ENCODE measurements at regions not wholly inside any gene's neighbourhood (a gene's known extent, or its start where the extent isn't known, plus 50 kb on each side); places are given as distances from the start of the nearest gene placed in this dataset.
"Not testable (repeated sequence)": the region's sequence is repeated elsewhere in the genome, so short reads cannot be mapped to it uniquely, and the experiment has no call there.

- no peak overlapping the region for H3K4me3 Mint-ChIP-seq
- ATAC-seq (no peak), DNase-seq (no peak)
- H3K27ac Mint-ChIP-seq, result no peak overlapping the region
- peaks cover 13% of the 10 kb centered on the region for H3K4me1 Mint-ChIP-seq
- no peaks in the 10 kb centered on the region for H3K9me3 Mint-ChIP-seq
- no peaks in the 10 kb centered on the region for H3K27me3 Mint-ChIP-seq
- no peaks in the 10 kb centered on the region for H3K36me3 Mint-ChIP-seq (ENCODE audit: low read depth)
Observed at GRCh38 chr17:14745541-14745940, 444.7 kb downstream of the HS3ST3B1 start.

DNA sequence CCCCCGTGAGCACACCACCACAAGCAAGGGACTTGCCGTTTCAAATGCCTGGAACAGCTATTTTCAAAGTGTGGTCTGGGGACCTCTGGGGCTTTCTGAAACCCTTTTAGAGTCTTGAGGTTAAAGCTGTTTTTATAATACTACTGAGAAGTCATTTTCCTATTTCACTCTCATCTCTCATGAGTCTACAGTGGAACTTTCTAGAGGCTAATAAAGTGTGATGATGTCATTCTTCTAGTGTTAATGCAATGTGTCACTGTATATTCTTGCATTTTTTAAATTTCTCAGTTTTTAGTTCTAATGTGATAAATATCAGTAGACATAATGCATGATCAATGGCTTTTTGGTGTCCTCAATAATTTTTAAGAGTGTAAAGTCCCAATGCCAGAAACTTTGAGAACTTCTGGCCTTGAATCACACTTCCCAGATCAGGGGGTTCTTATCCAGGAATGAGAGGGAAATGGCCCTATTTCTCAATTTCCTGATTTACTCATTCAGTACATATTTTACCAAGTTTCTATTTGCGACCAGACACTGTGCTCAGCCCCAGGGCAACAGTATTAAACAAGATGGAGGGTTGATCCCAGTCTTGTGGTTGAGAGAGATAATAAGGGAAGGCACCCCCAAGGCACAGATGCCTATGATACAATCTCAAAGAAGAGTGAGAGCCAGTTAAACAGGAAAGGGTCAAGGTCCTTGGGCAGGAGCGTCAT, 444.0 kb downstream of the HS3ST3B1 start:
- H3K36me3 Mint-ChIP-seq (ENCODE audit: low read depth), result no peaks in the 10 kb centered on the region
- no peak overlapping the region for H3K4me3 Mint-ChIP-seq
- no peaks in the 10 kb centered on the region for H3K9me3 Mint-ChIP-seq
- no peak for DNase-seq
- no peaks in the 10 kb centered on the region for H3K27me3 Mint-ChIP-seq
- no peak overlapping the region for H3K27ac Mint-ChIP-seq
- ATAC-seq, result no peak
- peaks cover 13% of the 10 kb centered on the region for H3K4me1 Mint-ChIP-seq

DNA sequence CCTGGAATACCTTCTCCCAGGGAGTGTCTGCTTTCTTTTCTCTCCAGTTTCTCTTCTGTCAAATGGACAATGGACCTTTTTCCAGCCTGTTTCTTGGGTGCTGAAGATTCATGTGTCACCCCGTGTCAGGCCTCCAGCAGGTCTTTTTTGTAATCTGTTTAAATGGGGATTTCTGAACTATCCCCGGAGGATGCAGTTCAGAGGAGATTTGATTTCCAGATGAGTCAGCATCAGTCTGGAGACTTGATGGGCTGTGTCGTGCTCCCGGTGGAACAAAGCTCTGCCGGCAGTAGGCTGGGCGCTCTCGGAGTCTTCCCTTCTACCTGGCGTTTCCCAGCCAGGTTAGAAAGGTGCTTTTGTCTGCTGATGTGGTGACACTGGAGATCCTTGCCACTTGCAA, 440.6 kb downstream of the HS3ST3B1 start:
- H3K4me3 Mint-ChIP-seq, result no peak overlapping the region
- H3K4me1 Mint-ChIP-seq, result peaks cover 4% of the 10 kb centered on the region
- H3K36me3 Mint-ChIP-seq (ENCODE audit: low read depth), result no peaks in the 10 kb centered on the region
- ATAC-seq, result no peak
- H3K27ac Mint-ChIP-seq, result no peak overlapping the region
- no peaks in the 10 kb centered on the region for H3K27me3 Mint-ChIP-seq
- no peak for DNase-seq
- no peaks in the 10 kb centered on the region for H3K9me3 Mint-ChIP-seq

GRCh38 chr17:14739656-14740431, 439.0 kb downstream of the HS3ST3B1 start:
- Mint-ChIP-seq H3K4me1 (no peaks in the 10 kb centered on the region), H3K36me3 (ENCODE audit: low read depth) (no peaks in the 10 kb centered on the region), H3K9me3 (no peaks in the 10 kb centered on the region), H3K4me3 (no peak overlapping the region), H3K27me3 (no peaks in the 10 kb centered on the region), H3K27ac (no peak overlapping the region)
- ATAC-seq, result no peak
- DNase-seq, result no peak

GRCh38 chr17:14738652-14738988, 437.7 kb downstream of the HS3ST3B1 start:
- no peak overlapping the region for H3K4me3 Mint-ChIP-seq
- no peak overlapping the region for H3K27ac Mint-ChIP-seq
- no peaks in the 10 kb centered on the region for H3K9me3 Mint-ChIP-seq
- H3K36me3 Mint-ChIP-seq (ENCODE audit: low read depth), result no peaks in the 10 kb centered on the region
- H3K4me1 Mint-ChIP-seq, result no peaks in the 10 kb centered on the region
- no peak for DNase-seq
- H3K27me3 Mint-ChIP-seq, result no peaks in the 10 kb centered on the region
- ATAC-seq, result no peak

GRCh38 chr17:14737984-14738651, 437.2 kb downstream of the HS3ST3B1 start:
- no peak overlapping the region for H3K4me3 Mint-ChIP-seq
- H3K36me3 Mint-ChIP-seq (ENCODE audit: low read depth), result no peaks in the 10 kb centered on the region
- no peaks in the 10 kb centered on the region for H3K27me3 Mint-ChIP-seq
- no peak overlapping the region for H3K27ac Mint-ChIP-seq
- ATAC-seq, result no peak
- DNase-seq, result no peak
- no peaks in the 10 kb centered on the region for H3K4me1 Mint-ChIP-seq
- no peaks in the 10 kb centered on the region for H3K9me3 Mint-ChIP-seq

DNA sequence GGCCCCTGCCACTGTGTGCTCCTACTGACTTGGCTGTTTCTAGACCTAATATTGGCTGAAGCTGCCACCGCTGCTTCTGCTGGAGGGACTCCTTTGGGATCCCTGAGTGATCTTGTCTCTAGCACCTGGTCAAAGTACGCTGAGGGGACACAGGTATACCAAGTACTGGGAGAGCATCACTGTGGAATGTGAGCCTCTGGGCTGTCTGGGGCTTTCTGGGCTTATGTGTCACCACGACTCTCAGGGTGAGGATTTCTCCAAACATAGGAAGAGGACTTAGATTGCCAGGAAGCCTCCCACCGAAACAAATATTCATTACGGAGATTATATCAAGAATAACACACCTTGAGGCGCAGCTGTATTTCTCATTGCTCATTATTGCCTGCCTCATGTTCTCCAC, 435.8 kb downstream of the HS3ST3B1 start:
- no peaks in the 10 kb centered on the region for H3K36me3 Mint-ChIP-seq (ENCODE audit: low read depth)
- no peaks in the 10 kb centered on the region for H3K4me1 Mint-ChIP-seq
- H3K27ac Mint-ChIP-seq, result no peak overlapping the region
- H3K4me3 Mint-ChIP-seq, result no peak overlapping the region
- ATAC-seq, result no peak
- DNase-seq, result no peak
- no peaks in the 10 kb centered on the region for H3K9me3 Mint-ChIP-seq
- H3K27me3 Mint-ChIP-seq, result no peaks in the 10 kb centered on the region

DNA sequence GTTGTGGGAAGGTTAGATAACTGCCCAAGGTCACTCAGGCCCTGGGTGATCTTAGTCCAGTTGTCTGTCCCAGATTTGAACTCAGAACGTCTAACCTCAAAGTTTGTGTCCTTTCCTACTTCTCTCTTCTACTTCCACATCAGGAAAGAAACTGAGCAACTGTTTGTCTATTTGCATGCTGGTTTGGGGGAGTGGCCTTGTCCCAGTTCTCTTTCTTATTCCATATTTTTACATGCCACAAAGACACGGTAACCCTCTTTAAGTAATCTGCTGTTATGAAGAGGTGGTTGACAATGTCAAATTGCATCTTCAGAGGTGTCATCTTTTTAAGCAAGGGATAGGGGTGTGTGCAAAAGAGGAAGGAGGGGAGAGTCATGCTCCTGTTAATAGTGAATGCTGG, 432.5 kb downstream of the HS3ST3B1 start:
- no peak overlapping the region for H3K27ac Mint-ChIP-seq
- H3K27me3 Mint-ChIP-seq, result no peaks in the 10 kb centered on the region
- peaks cover 4% of the 10 kb centered on the region for H3K9me3 Mint-ChIP-seq
- H3K4me3 Mint-ChIP-seq, result no peak overlapping the region
- H3K4me1 Mint-ChIP-seq, result no peaks in the 10 kb centered on the region
- ATAC-seq (no peak), DNase-seq (no peak)
- H3K36me3 Mint-ChIP-seq (ENCODE audit: low read depth), result no peaks in the 10 kb centered on the region

DNA sequence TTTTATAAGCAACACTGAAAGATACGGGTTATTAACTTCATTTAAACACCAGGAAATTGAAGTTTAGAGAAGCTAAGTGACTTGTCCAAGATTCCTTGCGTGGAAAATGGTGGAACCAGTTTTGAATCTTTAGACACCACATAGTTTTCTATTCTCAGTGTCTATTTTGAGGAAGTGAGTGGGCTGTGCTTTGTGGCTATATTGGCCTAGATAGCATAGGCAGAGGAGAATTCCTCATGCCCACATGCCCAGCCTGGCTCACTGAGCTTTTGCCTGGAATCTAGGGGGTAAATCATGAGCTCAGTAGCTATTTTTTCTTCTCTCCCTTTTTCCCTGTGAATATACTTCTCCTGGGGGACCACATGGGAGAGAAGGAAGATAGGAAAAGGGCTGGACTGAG, 431.3 kb downstream of the HS3ST3B1 start:
- ATAC-seq (no peak), DNase-seq (no peak)
- peaks cover 4% of the 10 kb centered on the region for H3K9me3 Mint-ChIP-seq
- H3K36me3 Mint-ChIP-seq (ENCODE audit: low read depth), result no peaks in the 10 kb centered on the region
- no peak overlapping the region for H3K4me3 Mint-ChIP-seq
- H3K27ac Mint-ChIP-seq, result no peak overlapping the region
- H3K4me1 Mint-ChIP-seq, result no peaks in the 10 kb centered on the region
- no peaks in the 10 kb centered on the region for H3K27me3 Mint-ChIP-seq

- no peaks in the 10 kb centered on the region for H3K36me3 Mint-ChIP-seq (ENCODE audit: low read depth)
- no peaks in the 10 kb centered on the region for H3K27me3 Mint-ChIP-seq
- ATAC-seq (no peak), DNase-seq (no peak)
- H3K4me1 Mint-ChIP-seq, result no peaks in the 10 kb centered on the region
- H3K9me3 Mint-ChIP-seq, result peaks cover 4% of the 10 kb centered on the region
- no peak overlapping the region for H3K4me3 Mint-ChIP-seq
- H3K27ac Mint-ChIP-seq, result no peak overlapping the region
Observed at GRCh38 chr17:14731591-14731990, 430.7 kb downstream of the HS3ST3B1 start.

GRCh38 chr17:14730821-14731220, 429.9 kb downstream of the HS3ST3B1 start:
- Mint-ChIP-seq H3K4me3 (no peak overlapping the region), H3K27ac (no peak overlapping the region), H3K27me3 (no peaks in the 10 kb centered on the region), H3K36me3 (ENCODE audit: low read depth) (no peaks in the 10 kb centered on the region), H3K4me1 (no peaks in the 10 kb centered on the region), H3K9me3 (peaks cover 4% of the 10 kb centered on the region)
- DNase-seq (no peak), ATAC-seq (no peak)

- ATAC-seq, result no peak
- Mint-ChIP-seq H3K27ac (no peak overlapping the region), H3K27me3 (no peaks in the 10 kb centered on the region), H3K36me3 (ENCODE audit: low read depth) (no peaks in the 10 kb centered on the region), H3K4me1 (no peaks in the 10 kb centered on the region), H3K9me3 (peaks cover 9% of the 10 kb centered on the region), H3K4me3 (no peak overlapping the region)
- no peak for DNase-seq
Observed at GRCh38 chr17:14725729-14726128, 424.8 kb downstream of the HS3ST3B1 start.

GRCh38 chr17:14724770-14725169, 423.9 kb downstream of the HS3ST3B1 start:
- no peaks in the 10 kb centered on the region for H3K4me1 Mint-ChIP-seq
- no peak overlapping the region for H3K4me3 Mint-ChIP-seq
- DNase-seq (no peak), ATAC-seq (no peak)
- H3K27me3 Mint-ChIP-seq, result no peaks in the 10 kb centered on the region
- H3K27ac Mint-ChIP-seq, result peak overlapping the region; percentile 19
- no peaks in the 10 kb centered on the region for H3K36me3 Mint-ChIP-seq (ENCODE audit: low read depth)
- H3K9me3 Mint-ChIP-seq, result peaks cover 9% of the 10 kb centered on the region

DNA sequence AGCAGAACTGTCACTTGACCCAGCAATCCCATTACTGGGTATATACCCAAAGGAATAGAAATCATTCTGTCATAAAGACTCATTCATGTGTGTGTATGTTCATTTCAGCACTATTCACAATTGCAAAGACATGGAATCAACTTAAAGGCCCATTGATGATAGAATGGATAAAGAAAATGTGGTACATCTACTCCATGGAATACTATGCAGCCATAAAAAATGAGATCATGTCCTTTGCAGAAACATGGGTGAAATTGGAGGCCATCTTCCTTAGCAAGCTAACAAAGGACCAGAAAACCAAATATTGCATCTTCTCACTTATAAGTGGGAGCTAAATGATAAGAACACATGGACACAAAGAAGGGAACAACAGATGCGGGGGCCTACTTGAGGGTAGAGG, 422.5 kb downstream of the HS3ST3B1 start:
- DNase-seq; H3K9me3 Mint-ChIP-seq; H3K27ac Mint-ChIP-seq; ATAC-seq; H3K27me3 Mint-ChIP-seq; H3K36me3 Mint-ChIP-seq (ENCODE audit: low read depth); H3K4me3 Mint-ChIP-seq; H3K4me1 Mint-ChIP-seq: not testable (repeated sequence)

- no peak overlapping the region for H3K27ac Mint-ChIP-seq
Observed at GRCh38 chr17:14719942-14720341, 419.1 kb downstream of the HS3ST3B1 start.

More at GRCh38 chr17:14719942-14720341, 419.1 kb downstream of the HS3ST3B1 start:
- no peak for ATAC-seq
- DNase-seq, result no peak
- no peaks in the 10 kb centered on the region for H3K36me3 Mint-ChIP-seq (ENCODE audit: low read depth)
- H3K27me3 Mint-ChIP-seq, result peaks cover 12% of the 10 kb centered on the region
- H3K9me3 Mint-ChIP-seq, result peaks cover 5% of the 10 kb centered on the region
- H3K4me3 Mint-ChIP-seq, result no peak overlapping the region
- no peaks in the 10 kb centered on the region for H3K4me1 Mint-ChIP-seq
